Smooth muscle cell (in vitro differentiated cells): ENCODE measurements at regions not wholly inside any gene's neighbourhood (a gene's known extent, or its start where the extent isn't known, plus 50 kb on each side); places are given as distances from the start of the nearest gene placed in this dataset.
"Not testable (repeated sequence)": the region's sequence is repeated elsewhere in the genome, so short reads cannot be mapped to it uniquely, and the experiment has no call there.

Source experiments
- DNase-seq: peaks from one replicate; lab custom pipeline; 2025; ENCODE audit not compliant: unreplicated experiment; lab: John Stamatoyannopoulos, UW
- H2AFZ ChIP-seq: fragments of 200-600 bp; sonication (generic); 2 replicates; pipeline ENCODE4 v1.6.0; 2016; ENCODE audit warnings: antibody characterized with exemption, low read depth, mild to moderate bottlenecking
- H3F3A ChIP-seq: fragments of 200-600 bp; sonication (generic); 2 replicates; pipeline ENCODE4 v1.6.0; 2017; ENCODE audit warnings: antibody characterized with exemption, low read depth
- H3K27ac ChIP-seq: fragments of 200-600 bp; sonication (generic); 2 replicates; pipeline ENCODE4 v1.5.1; 2016; ENCODE audit warnings: low read depth, mild to moderate bottlenecking
- H3K27me3 ChIP-seq: fragments of 200-600 bp; sonication (generic); 2 replicates; pipeline ENCODE4 v1.6.1; 2016; ENCODE audit warnings: low read depth, mild to moderate bottlenecking
- H3K36me3 ChIP-seq: fragments of 200-600 bp; sonication (generic); 2 replicates; pipeline ENCODE4 v1.5.1; 2016; ENCODE audit warnings: low read depth
- H3K4me1 ChIP-seq: fragments of 200-600 bp; sonication (generic); 2 replicates; pipeline ENCODE4 v1.5.1; 2016; ENCODE audit warnings: low read depth
- H3K4me2 ChIP-seq: fragments of 200-600 bp; sonication (generic); 2 replicates; pipeline ENCODE4 v1.6.0; 2016; ENCODE audit warnings: mild to moderate bottlenecking
- H3K4me3 ChIP-seq: fragments of 200-600 bp; sonication (generic); 2 replicates; pipeline ENCODE4 v1.5.1; 2016; ENCODE audit warnings: mild to moderate bottlenecking
- H3K79me2 ChIP-seq: fragments of 200-600 bp; sonication (generic); 2 replicates; pipeline ENCODE4 v1.6.0; 2016; ENCODE audit warnings: low read depth, mild to moderate bottlenecking
- H3K9ac ChIP-seq: fragments of 200-600 bp; sonication (generic); 2 replicates; pipeline ENCODE4 v1.6.0; 2016; ENCODE audit warnings: low read depth
- H3K9me3 ChIP-seq: fragments of 200-600 bp; sonication (generic); replicated peaks from 2 replicates; pipeline ENCODE4 v1.5.1; 2016; ENCODE audit warnings: low read depth
- H4K20me1 ChIP-seq: fragments of 200-600 bp; sonication (generic); 2 replicates; pipeline ENCODE4 v1.6.0; 2016; ENCODE audit warnings: low read depth
- CTCF ChIP-seq: fragments of 200-600 bp; sonication (generic); IDR thresholded peaks from 2 replicates; pipeline ENCODE4 v1.5.1; 2017; ENCODE audit warnings: borderline replicate concordance, mild to moderate bottlenecking, antibody characterized with exemption; ENCODE audit not compliant: insufficient read depth, poor library complexity, severe bottlenecking
- WGBS: methylation state at CpG from one replicate; pipeline ENCODE4 v1.1.7; 2016; ENCODE audit warnings: low lambda C conversion rate; 5-methylcytosine and 5-hydroxymethylcytosine counted together

- Histone ChIP-seq H3K9ac (no peak overlapping the region), H3K4me2 (no peak overlapping the region), H3K27me3 (no peaks in the 10 kb centered on the region), H3K36me3 (no peaks in the 10 kb centered on the region), H3F3A (no peaks in the 10 kb centered on the region), H3K9me3 (no peaks in the 10 kb centered on the region), H3K27ac (no peak overlapping the region), H4K20me1 (no peaks in the 10 kb centered on the region), H3K79me2 (no peaks in the 10 kb centered on the region), H3K4me3 (no peak overlapping the region), H3K4me1 (no peaks in the 10 kb centered on the region), H2AFZ (no peak overlapping the region)
- TF ChIP-seq CTCF = no peak
- WGBS = 97% methylated on average over 4 of the region's 4 CpGs
- DNase-seq = no peak
These were observed 224.9 kb upstream of the HHIP start for GRCh38 chr4:144421056-144421455.

GRCh38 chr4:144421839-144422565 is 224.0 kb upstream of the HHIP start:
- Histone ChIP-seq H3K4me1 (no peaks in the 10 kb centered on the region), H3K4me3 (no peak overlapping the region), H3K9me3 (no peaks in the 10 kb centered on the region), H3K27me3 (no peaks in the 10 kb centered on the region), H3F3A (no peaks in the 10 kb centered on the region), H3K4me2 (no peak overlapping the region), H4K20me1 (no peaks in the 10 kb centered on the region), H3K79me2 (no peaks in the 10 kb centered on the region), H3K36me3 (no peaks in the 10 kb centered on the region), H3K9ac (no peak overlapping the region), H3K27ac (no peak overlapping the region), H2AFZ (no peak overlapping the region)
- WGBS = 81% methylated on average over 3 of the region's 3 CpGs
- DNase-seq = no peak
- no peak for TF ChIP-seq CTCF

DNA sequence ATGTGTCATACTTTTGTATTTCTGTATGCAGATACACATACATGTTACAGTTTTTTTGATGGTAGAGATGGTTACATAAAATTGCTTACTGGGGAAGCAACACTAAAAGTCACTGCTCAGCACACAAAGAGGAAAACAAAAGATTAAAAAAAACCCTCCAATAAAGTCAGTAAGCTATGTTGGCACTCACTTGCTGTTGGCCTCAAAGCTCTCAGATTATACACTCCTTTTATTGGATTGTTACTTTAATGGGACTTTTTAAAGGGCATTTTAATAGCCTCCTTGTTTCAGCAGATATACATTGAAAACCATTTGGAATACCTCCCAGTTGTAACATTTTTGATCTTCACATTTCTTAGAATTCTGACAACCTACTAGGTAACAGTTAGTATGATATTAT is 222.0 kb upstream of the HHIP start:
- Histone ChIP-seq H3F3A (no peaks in the 10 kb centered on the region), H3K4me3 (no peak overlapping the region), H3K4me1 (no peaks in the 10 kb centered on the region), H3K4me2 (no peak overlapping the region), H4K20me1 (no peaks in the 10 kb centered on the region), H3K27ac (no peak overlapping the region), H2AFZ (no peak overlapping the region), H3K9ac (no peak overlapping the region), H3K79me2 (no peaks in the 10 kb centered on the region), H3K36me3 (no peaks in the 10 kb centered on the region), H3K9me3 (no peaks in the 10 kb centered on the region), H3K27me3 (no peaks in the 10 kb centered on the region)
- DNase-seq = no peak
- no peak for TF ChIP-seq CTCF

- not testable (repeated sequence) for H2AFZ ChIP-seq, H4K20me1 ChIP-seq, H3K79me2 ChIP-seq, H3K4me3 ChIP-seq, H3K4me1 ChIP-seq, H3K27ac ChIP-seq, H3K9ac ChIP-seq, H3F3A ChIP-seq, H3K27me3 ChIP-seq, H3K4me2 ChIP-seq, H3K36me3 ChIP-seq, DNase-seq, H3K9me3 ChIP-seq
- 95% methylated on average over 11 of the region's 11 CpGs for WGBS
These were observed 219.9 kb upstream of the HHIP start for GRCh38 chr4:144426023-144426422.
